Esophagus muscularis mucosa (tissue), 4 donors: ENCODE measurements at regions not wholly inside any gene's neighbourhood (a gene's known extent, or its start where the extent isn't known, plus 50 kb on each side); places are given as distances from the start of the nearest gene placed in this dataset.

Experiments
- DNase-seq: peaks from one replicate; pipeline ENCODE4 v3.0.0-alpha.2; 2017; ENCODE audit errors: extremely low spot score
- H3K27ac ChIP-seq, 4 donors: fragments of 200-600 bp; sonication (generic); replicated peaks in 1 of 4; 1 replicate in 3 of 4; 2 replicates in 1 of 4; pipeline ENCODE4 v1.5.1; 2016 to 2019; ENCODE audit warnings: mild to moderate bottlenecking in 1 of 4
- H3K27me3 ChIP-seq, 4 donors: fragments of 200-600 bp; sonication (generic); one replicate each; pipeline versions ENCODE4 v1.5.1 to v1.6.0; 2016 to 2019
- H3K36me3 ChIP-seq, 4 donors: fragments of 200-600 bp; sonication (generic); one replicate each; pipeline ENCODE4 v1.5.1; 2016 to 2019
- H3K4me1 ChIP-seq, 4 donors: fragments of 200-600 bp; sonication (generic); one replicate each; pipeline ENCODE4 v1.5.1; 2016 to 2019
- H3K4me3 ChIP-seq, 4 donors: fragments of 200-600 bp; sonication (generic); 1 replicate in 2 of 4; 2 replicates in 2 of 4; pipeline ENCODE4 v1.5.1; 2016 to 2019; ENCODE audit warnings: mild to moderate bottlenecking in 4 of 4, moderate library complexity in 1 of 4
- H3K9me3 ChIP-seq, 4 donors: fragments of 200-600 bp; sonication (generic); 1 replicate in 3 of 4; 2 replicates in 1 of 4; pipeline ENCODE4 v1.5.1; 2016 to 2019
- EP300 ChIP-seq: sonication (generic); formaldehyde crosslinking; IDR thresholded peaks from one replicate; pipeline ENCODE4 v1.6.1; 2017; ENCODE audit warnings: antibody characterized with exemption
- POLR2A ChIP-seq: fragments of 450-650 bp; IDR thresholded peaks from one replicate; pipeline ENCODE4 v1.6.1; 2017; ENCODE audit warnings: antibody characterized with exemption, moderate library complexity, mild to moderate bottlenecking, low read depth
- POLR2AphosphoS5 ChIP-seq, 2 donors: sonication (generic); formaldehyde crosslinking; IDR thresholded peaks; one replicate each; pipeline ENCODE4 v1.6.1; 2017; ENCODE audit warnings: antibody characterized with exemption in 2 of 2
- WGBS: methylation state at CpG from one replicate; pipeline ENCODE4 v1.1.5; 2018; 5-methylcytosine and 5-hydroxymethylcytosine counted together
- intact Hi-C: fragments of 100-400 bp; cut with DNase I; formaldehyde crosslinking; loops from one replicate; pipeline ENCODE4 v1.15.1; 2023
- TF ChIP-seq, protein P1 (sequence below), 3 experiments: fragments of 200-600 bp in 2 of 3; fragments of 450-650 bp in 1 of 3; sonication (generic) in 2 of 3; IDR thresholded peaks; one replicate each; pipeline ENCODE4 v1.5.1; 2017 to 2019; ENCODE audit warnings: antibody characterized with exemption in 3 of 3, mild to moderate bottlenecking in 2 of 3, moderate library complexity in 1 of 3

DNA sequence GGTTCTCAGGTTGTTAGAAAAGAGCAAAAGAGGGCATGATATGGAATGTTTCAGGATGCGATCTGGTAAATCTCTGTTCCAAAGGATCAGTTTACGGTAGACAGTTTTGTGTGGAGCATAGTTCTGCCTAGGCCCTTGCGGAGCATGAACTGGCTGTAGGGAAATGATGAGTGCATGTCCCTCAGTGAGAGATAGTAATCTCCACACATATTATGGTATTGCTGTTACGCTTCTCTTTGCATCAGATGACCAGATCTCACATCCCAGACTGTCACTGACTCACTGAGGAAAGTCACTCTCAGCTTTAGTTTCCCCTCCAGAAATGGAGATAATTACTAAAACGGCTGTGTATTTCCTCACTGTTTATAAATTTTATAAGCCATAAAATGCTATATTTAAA, 836.0 kb downstream of the JRKL start:
- intact Hi-C loops: no loop called here
- TF ChIP-seq, protein P1, sequence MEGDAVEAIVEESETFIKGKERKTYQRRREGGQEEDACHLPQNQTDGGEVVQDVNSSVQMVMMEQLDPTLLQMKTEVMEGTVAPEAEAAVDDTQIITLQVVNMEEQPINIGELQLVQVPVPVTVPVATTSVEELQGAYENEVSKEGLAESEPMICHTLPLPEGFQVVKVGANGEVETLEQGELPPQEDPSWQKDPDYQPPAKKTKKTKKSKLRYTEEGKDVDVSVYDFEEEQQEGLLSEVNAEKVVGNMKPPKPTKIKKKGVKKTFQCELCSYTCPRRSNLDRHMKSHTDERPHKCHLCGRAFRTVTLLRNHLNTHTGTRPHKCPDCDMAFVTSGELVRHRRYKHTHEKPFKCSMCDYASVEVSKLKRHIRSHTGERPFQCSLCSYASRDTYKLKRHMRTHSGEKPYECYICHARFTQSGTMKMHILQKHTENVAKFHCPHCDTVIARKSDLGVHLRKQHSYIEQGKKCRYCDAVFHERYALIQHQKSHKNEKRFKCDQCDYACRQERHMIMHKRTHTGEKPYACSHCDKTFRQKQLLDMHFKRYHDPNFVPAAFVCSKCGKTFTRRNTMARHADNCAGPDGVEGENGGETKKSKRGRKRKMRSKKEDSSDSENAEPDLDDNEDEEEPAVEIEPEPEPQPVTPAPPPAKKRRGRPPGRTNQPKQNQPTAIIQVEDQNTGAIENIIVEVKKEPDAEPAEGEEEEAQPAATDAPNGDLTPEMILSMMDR (IDR thresholded peaks at IDR 0.05): no peak
- no peak for TF ChIP-seq POLR2A
- no peak for TF ChIP-seq EP300
- no peak for TF ChIP-seq POLR2AphosphoS5 (IDR thresholded peaks at IDR 0.05)

DNA sequence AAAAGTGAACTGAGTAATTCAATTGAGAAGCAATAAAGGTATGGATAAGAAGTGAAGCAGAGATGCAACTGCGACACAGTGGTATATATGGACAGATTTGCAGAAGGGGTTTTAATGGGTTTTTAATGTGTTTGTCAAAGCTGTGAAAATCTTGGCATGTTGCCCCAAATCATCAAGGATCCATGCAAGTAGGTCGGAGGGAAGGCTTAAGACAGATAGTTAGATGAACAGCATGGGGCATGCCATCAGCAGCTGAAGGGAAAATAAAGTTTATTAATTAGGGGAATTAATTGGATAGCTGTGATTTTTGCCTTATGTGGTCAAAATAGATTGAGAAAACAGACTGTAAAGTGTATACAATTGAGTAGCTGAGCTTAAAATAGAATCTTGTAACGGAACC, 840.1 kb downstream of the JRKL start:
- intact Hi-C loops: no loop called here
- TF ChIP-seq POLR2AphosphoS5 (IDR thresholded peaks at IDR 0.05) (no peak), EP300 (no peak)
- Histone ChIP-seq H3K27me3 (no peaks in the 10 kb centered on the region), H3K4me1 (no peaks in the 10 kb centered on the region), H3K4me3 (no peak overlapping the region), H3K9me3 (no peaks in the 10 kb centered on the region), H3K36me3 (no peaks in the 10 kb centered on the region), H3K27ac (no peak overlapping the region)
- no peak for DNase-seq
- 70% methylated on average over 3 of the region's 3 CpGs for WGBS

More for the DNA sequence above, 836.0 kb downstream of the JRKL start:
- Histone ChIP-seq H3K36me3 (no peaks in the 10 kb centered on the region), H3K27me3 (no peaks in the 10 kb centered on the region), H3K9me3 (no peaks in the 10 kb centered on the region), H3K4me1 (no peaks in the 10 kb centered on the region), H3K4me3 (no peak overlapping the region), H3K27ac (no peak overlapping the region)
- DNase-seq: no peak
- WGBS: 81% methylated on average over 5 of the region's 5 CpGs

DNA sequence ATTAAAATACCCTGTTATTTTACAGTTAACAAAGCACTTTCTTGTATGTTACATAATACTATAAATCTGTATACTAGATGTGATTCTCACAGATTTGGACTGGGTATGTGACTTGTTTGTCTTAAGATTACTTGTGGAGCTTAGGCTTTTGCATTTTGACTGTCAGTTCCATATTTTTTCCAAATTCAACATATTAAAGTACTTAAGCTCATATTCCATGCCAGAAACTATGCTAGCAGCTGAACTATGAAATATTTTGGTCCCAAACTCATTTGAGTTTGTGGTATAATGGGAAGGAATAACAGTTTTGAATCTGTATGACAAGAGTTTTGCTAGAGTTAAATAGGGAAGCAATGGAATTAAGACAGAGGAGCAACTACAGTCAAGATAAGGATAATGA, 841.4 kb downstream of the JRKL start:
- intact Hi-C loops: no loop called here
- DNase-seq: no peak
- Histone ChIP-seq H3K4me3 (no peak overlapping the region), H3K27me3 (no peaks in the 10 kb centered on the region), H3K4me1 (no peaks in the 10 kb centered on the region), H3K27ac (no peak overlapping the region), H3K9me3 (no peaks in the 10 kb centered on the region), H3K36me3 (no peaks in the 10 kb centered on the region)
- TF ChIP-seq, protein P1 (IDR thresholded peaks at IDR 0.05): no peak
- TF ChIP-seq POLR2A (no peak), POLR2AphosphoS5 (IDR thresholded peaks at IDR 0.05) (no peak), EP300 (no peak)

DNA sequence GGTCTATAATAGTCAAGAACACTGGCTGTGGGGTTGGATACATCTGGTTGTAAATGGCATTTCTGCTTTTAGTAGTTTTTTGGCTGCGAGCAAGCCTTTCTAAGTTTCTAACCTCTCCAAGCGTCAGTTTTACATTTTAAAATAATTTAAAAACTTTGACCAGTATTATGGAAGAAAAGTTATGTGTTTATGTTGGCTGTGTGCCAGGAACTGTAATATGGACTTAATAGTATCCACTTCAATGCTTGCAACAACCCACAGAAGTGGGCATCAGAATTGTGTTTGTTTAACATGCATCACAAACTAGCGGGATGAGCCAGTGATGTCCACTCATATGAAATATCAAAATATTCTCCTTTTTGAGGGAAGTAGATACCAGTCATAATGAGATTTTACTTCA, 844.2 kb downstream of the JRKL start:
- Histone ChIP-seq H3K36me3 (no peaks in the 10 kb centered on the region), H3K27ac (no peak overlapping the region), H3K4me1 (no peaks in the 10 kb centered on the region), H3K27me3 (no peaks in the 10 kb centered on the region), H3K4me3 (no peak overlapping the region), H3K9me3 (no peaks in the 10 kb centered on the region)
- WGBS: 56% methylated on average over 3 of the region's 3 CpGs
- DNase-seq: no peak
- intact Hi-C loops: no loop called here
- TF ChIP-seq, protein P1 (IDR thresholded peaks at IDR 0.05): no peak
- TF ChIP-seq POLR2A (no peak), EP300 (no peak), POLR2AphosphoS5 (IDR thresholded peaks at IDR 0.05) (no peak)

DNA sequence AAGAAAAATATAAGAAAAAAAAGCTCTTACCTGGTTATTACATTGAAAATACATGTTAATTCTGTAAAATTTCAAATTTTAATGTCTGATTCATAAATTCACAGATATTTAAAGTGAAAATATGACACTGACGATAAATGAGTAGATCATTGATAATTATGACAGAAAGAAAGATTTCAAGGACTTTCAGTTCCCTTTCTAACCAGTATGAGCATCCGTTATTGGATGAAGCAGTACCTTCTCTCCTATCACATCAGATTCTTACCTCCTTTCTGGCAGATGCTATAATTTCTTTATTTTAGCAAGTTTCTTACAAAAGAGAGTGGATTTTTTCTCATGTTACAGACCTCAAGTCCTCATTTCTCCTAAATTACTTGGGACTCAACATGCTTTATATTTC, 847.3 kb downstream of the JRKL start:
- no peaks in the 10 kb centered on the region for H3K36me3 ChIP-seq
- DNase-seq: no peak
- 86% methylated on average over 2 of the region's 2 CpGs for WGBS
- no peaks in the 10 kb centered on the region for H3K9me3 ChIP-seq
- TF ChIP-seq, protein P1 (IDR thresholded peaks at IDR 0.05): no peak
- TF ChIP-seq POLR2AphosphoS5 (IDR thresholded peaks at IDR 0.05): no peak
- TF ChIP-seq POLR2A: no peak
- TF ChIP-seq EP300: no peak
- H3K4me1 ChIP-seq: no peaks in the 10 kb centered on the region
- intact Hi-C loops: no loop called here
- H3K4me3 ChIP-seq: no peak overlapping the region
- no peaks in the 10 kb centered on the region for H3K27me3 ChIP-seq
- H3K27ac ChIP-seq: no peak overlapping the region
